Adrenal gland (tissue), 9 donors: ENCODE measurements at regions not wholly inside any gene's neighbourhood (a gene's known extent, or its start where the extent isn't known, plus 50 kb on each side); places are given as distances from the start of the nearest gene placed in this dataset.

Experiments
- DNase-seq, 7 donors: peaks; one replicate each; pipeline ENCODE4 v3.0.0-alpha.2; 2019 to 2020
- H3K27ac ChIP-seq, 5 donors: fragments of 200-600 bp; sonication (generic) in 4 of 5; 1 replicate in 3 of 5; 2 replicates in 2 of 5; pipeline versions ENCODE4 v1.5.1 to v1.8.0; 2016 to 2020; ENCODE audit warnings: mild to moderate bottlenecking in 1 of 5
- H3K27me3 ChIP-seq: fragments of 200-600 bp; 2 replicates; pipeline ENCODE4 v1.8.0; 2021
- H3K36me3 ChIP-seq, 2 donors: fragments of 200-600 bp; replicated peaks in 1 of 2; 1 replicate in 1 of 2; 2 replicates in 1 of 2; pipeline versions ENCODE4 v1.5.1 to v1.8.0; 2018 to 2022
- H3K4me1 ChIP-seq, 2 donors: fragments of 200-600 bp; replicated peaks in 1 of 2; 1 replicate in 1 of 2; 2 replicates in 1 of 2; pipeline versions ENCODE4 v1.5.1 to v1.8.0; 2018 to 2021
- H3K4me3 ChIP-seq, 4 donors: fragments of 200-600 bp; sonication (generic) in 3 of 4; one replicate each; pipeline ENCODE4 v1.5.1; 2016 to 2018
- H3K9me3 ChIP-seq, 3 donors: fragments of 200-600 bp; sonication (generic) in 1 of 3; replicated peaks in 1 of 3; 1 replicate in 2 of 3; 2 replicates in 1 of 3; pipeline versions ENCODE4 v1.5.1 to v1.8.0; 2016 to 2021
- POLR2A ChIP-seq, 2 donors: fragments of 450-650 bp; IDR thresholded peaks; one replicate each; pipeline ENCODE4 v1.6.1; 2017; ENCODE audit warnings: antibody characterized with exemption in 2 of 2, mild to moderate bottlenecking in 2 of 2, moderate library complexity in 1 of 2
- WGBS, 4 donors: extraction: QIAGEN DNeasy Blood & Tissue Kit in 2 of 4; methylation state at CpG; one replicate each; pipeline versions ENCODE4 v1.1.5 to v1.1.7; 2013 to 2017; 5-methylcytosine and 5-hydroxymethylcytosine counted together
- intact Hi-C, 2 donors: fragments of 100-400 bp; cut with DNase I; formaldehyde crosslinking; loops; one replicate each; pipeline versions ENCODE4 v1.14.1 to v1.15.0; 2022 to 2023
- TF ChIP-seq, protein P1 (sequence below), 6 experiments: fragments of 450-650 bp in 4 of 6; fragments of 200-600 bp in 2 of 6; sonication (generic) in 1 of 6; IDR thresholded peaks; 1 replicate in 5 of 6; 2 replicates in 1 of 6; pipeline versions ENCODE4 v1.5.1 to v1.8.0; 2016 to 2021; ENCODE audit warnings: antibody characterized with exemption in 6 of 6, mild to moderate bottlenecking in 2 of 6, moderate library complexity in 1 of 6
- donor health status: healthy with polysubstance abuse.
- donor health status: Bipolar disorder and iron deficiency.
- donor health status: DM: yes; HTN: yes; CAD: no.
- donor health status: DM: no; HTN: no; CAD: no.
- donor health status: DM: no; HTN: no; CAD: no.

GRCh38 chr13:19048381-19048780 is 133.2 kb downstream of the TUBA3C start:
- Histone ChIP-seq H3K9me3 (no peaks in the 10 kb centered on the region), H3K27me3 (no peaks in the 10 kb centered on the region), H3K4me1 (no peaks in the 10 kb centered on the region), H3K27ac (no peak overlapping the region), H3K4me3 (no peak overlapping the region), H3K36me3 (no peaks in the 10 kb centered on the region)
- TF ChIP-seq POLR2A (IDR thresholded peaks at IDR 0.05) = no peak
- DNase-seq = no peak
- 69 to 85% (median 77%) methylated on average over 6 to 15 of the region's 15 CpGs for WGBS, 4 donors
- intact Hi-C loops = no loop called here

DNA sequence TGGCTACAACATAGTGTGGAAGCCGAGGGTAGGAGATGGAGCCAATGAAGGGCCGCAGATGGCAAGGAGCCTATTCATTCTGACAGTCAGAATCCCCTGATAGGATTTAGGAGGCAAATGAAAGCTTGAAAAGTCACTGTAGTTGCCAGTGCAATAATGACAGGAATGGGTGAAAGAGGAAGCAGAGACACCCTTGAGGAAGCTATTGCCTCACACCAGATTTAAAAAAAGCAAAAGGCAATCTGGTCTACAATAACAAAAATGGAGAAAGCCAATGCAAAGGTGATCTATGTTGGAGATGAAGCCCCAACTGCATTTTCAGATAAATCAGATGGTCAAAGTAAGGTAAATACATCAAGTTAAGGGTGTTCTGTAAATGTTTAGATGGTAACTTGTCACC is 158.5 kb downstream of the TUBA3C start:
- Histone ChIP-seq H3K4me1 (no peaks in the 10 kb centered on the region), H3K27me3 (no peaks in the 10 kb centered on the region), H3K4me3 (no peak overlapping the region), H3K36me3 (no peaks in the 10 kb centered on the region), H3K27ac (no peak overlapping the region), H3K9me3 (no peaks in the 10 kb centered on the region)
- DNase-seq = no peak
- WGBS, 4 donors = 20 to 57% (median 51%) methylated on average over 2 of the region's 2 CpGs
- no peak for TF ChIP-seq POLR2A (IDR thresholded peaks at IDR 0.05)
- TF ChIP-seq, protein P1, sequence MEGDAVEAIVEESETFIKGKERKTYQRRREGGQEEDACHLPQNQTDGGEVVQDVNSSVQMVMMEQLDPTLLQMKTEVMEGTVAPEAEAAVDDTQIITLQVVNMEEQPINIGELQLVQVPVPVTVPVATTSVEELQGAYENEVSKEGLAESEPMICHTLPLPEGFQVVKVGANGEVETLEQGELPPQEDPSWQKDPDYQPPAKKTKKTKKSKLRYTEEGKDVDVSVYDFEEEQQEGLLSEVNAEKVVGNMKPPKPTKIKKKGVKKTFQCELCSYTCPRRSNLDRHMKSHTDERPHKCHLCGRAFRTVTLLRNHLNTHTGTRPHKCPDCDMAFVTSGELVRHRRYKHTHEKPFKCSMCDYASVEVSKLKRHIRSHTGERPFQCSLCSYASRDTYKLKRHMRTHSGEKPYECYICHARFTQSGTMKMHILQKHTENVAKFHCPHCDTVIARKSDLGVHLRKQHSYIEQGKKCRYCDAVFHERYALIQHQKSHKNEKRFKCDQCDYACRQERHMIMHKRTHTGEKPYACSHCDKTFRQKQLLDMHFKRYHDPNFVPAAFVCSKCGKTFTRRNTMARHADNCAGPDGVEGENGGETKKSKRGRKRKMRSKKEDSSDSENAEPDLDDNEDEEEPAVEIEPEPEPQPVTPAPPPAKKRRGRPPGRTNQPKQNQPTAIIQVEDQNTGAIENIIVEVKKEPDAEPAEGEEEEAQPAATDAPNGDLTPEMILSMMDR (IDR thresholded peaks at IDR 0.05) = no peak
- intact Hi-C loops = no loop called here

- no peak for DNase-seq
- Histone ChIP-seq H3K27me3 (no peaks in the 10 kb centered on the region), H3K4me3 (no peak overlapping the region), H3K9me3 (no peaks in the 10 kb centered on the region), H3K36me3 (no peaks in the 10 kb centered on the region), H3K4me1 (no peaks in the 10 kb centered on the region), H3K27ac (no peak overlapping the region)
- intact Hi-C loops = no loop called here
- TF ChIP-seq POLR2A (IDR thresholded peaks at IDR 0.05) = no peak
- TF ChIP-seq, protein P1 (IDR thresholded peaks at IDR 0.05) = no peak
- 26 to 61% (median 56%) methylated on average over 4 of the region's 4 CpGs for WGBS, 4 donors
These were observed 160.6 kb downstream of the TUBA3C start for GRCh38 chr13:19020988-19021387.

- intact Hi-C loops = no loop called here
- 66 to 82% (median 72%) methylated on average over 4 to 6 of the region's 6 CpGs for WGBS, 4 donors
- no peaks in the 10 kb centered on the region for H3K4me1 ChIP-seq
- no peaks in the 10 kb centered on the region for H3K27me3 ChIP-seq
- H3K36me3 ChIP-seq = no peaks in the 10 kb centered on the region
- H3K9me3 ChIP-seq = no peaks in the 10 kb centered on the region
- H3K27ac ChIP-seq = no peak overlapping the region
- no peak overlapping the region for H3K4me3 ChIP-seq
- DNase-seq = no peak
- TF ChIP-seq, protein P1 (IDR thresholded peaks at IDR 0.05) = no peak
- TF ChIP-seq POLR2A (IDR thresholded peaks at IDR 0.05) = no peak
These were observed 183.2 kb downstream of the TUBA3C start for GRCh38 chr13:18998389-18998788.

- no peak overlapping the region for H3K27ac ChIP-seq
- H3K4me3 ChIP-seq = no peak overlapping the region
- TF ChIP-seq, protein P1 (IDR thresholded peaks at IDR 0.05) = no peak
- no peak for TF ChIP-seq POLR2A (IDR thresholded peaks at IDR 0.05)
- H3K9me3 ChIP-seq = no peaks in the 10 kb centered on the region
- no peak for DNase-seq
- H3K27me3 ChIP-seq = no peaks in the 10 kb centered on the region
- no peaks in the 10 kb centered on the region for H3K36me3 ChIP-seq
- intact Hi-C loops = no loop called here
- no peaks in the 10 kb centered on the region for H3K4me1 ChIP-seq
- WGBS, 4 donors = 57 to 93% (median 77%) methylated on average over 1 of the region's 1 CpG
These were observed 185.0 kb downstream of the TUBA3C start for GRCh38 chr13:18996627-18997051.
